Skeletal muscle tissue (tissue), 3 donors: ENCODE measurements at regions not wholly inside any gene's neighbourhood (a gene's known extent, or its start where the extent isn't known, plus 50 kb on each side); places are given as distances from the start of the nearest gene placed in this dataset.
"Not testable (repeated sequence)": the region's sequence is repeated elsewhere in the genome, so short reads cannot be mapped to it uniquely, and the experiment has no call there.

ENCODE experiments used
- H3K27ac ChIP-seq: one replicate; pipeline ENCODE4 v1.7.0; 2013; ENCODE audit warnings: mild to moderate bottlenecking, low read depth, low read length, inconsistent platforms
- H3K27me3 ChIP-seq, 3 donors: one replicate each; pipeline ENCODE4 v1.7.0; 2013; ENCODE audit warnings: low read length in 3 of 3; ENCODE audit not compliant: control insufficient read depth in 3 of 3, insufficient read depth in 3 of 3
- H3K36me3 ChIP-seq, 3 donors: one replicate each; pipeline ENCODE4 v1.7.0; 2013; ENCODE audit warnings: low read length in 3 of 3; ENCODE audit not compliant: control insufficient read depth in 3 of 3, insufficient read depth in 3 of 3
- H3K4me1 ChIP-seq, 3 donors: one replicate each; pipeline ENCODE4 v1.7.0; 2013; ENCODE audit warnings: low read length in 3 of 3, mild to moderate bottlenecking in 3 of 3; ENCODE audit not compliant: control insufficient read depth in 3 of 3, insufficient read depth in 3 of 3
- H3K4me3 ChIP-seq, 3 donors: one replicate each; pipeline ENCODE4 v1.7.0; 2013; ENCODE audit warnings: low read length in 3 of 3
- H3K9ac ChIP-seq, 3 donors: one replicate each; pipeline ENCODE4 v1.7.0; 2013; ENCODE audit warnings: low read length in 3 of 3, mild to moderate bottlenecking in 3 of 3, moderate library complexity in 2 of 3, low read depth in 1 of 3
- H3K9me3 ChIP-seq, 3 donors: one replicate each; pipeline ENCODE4 v1.7.0; 2013; ENCODE audit warnings: low read length in 3 of 3; ENCODE audit not compliant: control insufficient read depth in 3 of 3
- donor health status: Osteomylitis.

DNA sequence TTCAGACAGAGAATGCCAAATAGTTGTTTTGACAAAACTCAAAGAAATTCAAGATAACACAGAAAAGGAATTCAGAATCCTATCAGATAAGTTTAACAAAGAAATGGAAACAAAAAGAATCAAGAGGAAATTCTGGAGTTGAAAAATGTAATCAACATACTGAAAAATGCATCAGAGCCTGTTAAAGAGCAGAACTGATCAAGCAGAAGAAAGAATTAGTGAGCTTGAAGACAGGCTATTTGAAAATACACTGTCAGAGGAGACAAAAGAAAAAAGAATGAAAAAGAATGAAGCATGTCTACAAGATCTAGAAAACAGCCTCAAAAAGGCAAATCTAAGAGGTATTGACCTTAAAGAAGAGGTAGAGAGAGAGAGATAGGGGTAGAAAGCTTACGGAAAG lies 77.7 kb upstream of the MAGI3 start:
- H3K4me3 ChIP-seq, H3K36me3 ChIP-seq, H3K9ac ChIP-seq, H3K9me3 ChIP-seq, H3K27ac ChIP-seq, H3K27me3 ChIP-seq, H3K4me1 ChIP-seq: not testable (repeated sequence)

DNA sequence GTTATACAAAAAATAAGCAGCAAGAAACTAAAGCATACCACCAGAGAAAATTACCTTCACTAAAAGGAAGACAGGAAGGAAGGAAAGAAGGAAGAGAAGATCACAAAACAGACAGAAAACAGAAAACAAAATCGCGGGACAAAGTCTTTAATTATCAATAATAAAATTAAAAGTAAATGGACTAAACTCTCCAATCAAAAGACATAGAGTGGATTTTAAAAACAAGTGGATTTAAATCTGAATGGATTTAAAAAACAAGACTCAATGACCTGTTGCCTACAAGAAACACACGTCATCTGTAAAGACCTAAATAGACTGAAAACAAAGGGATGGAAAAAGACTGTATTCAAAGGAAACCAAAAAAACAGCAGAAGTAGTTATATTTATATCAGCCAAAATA lies 75.7 kb upstream of the MAGI3 start:
- Histone ChIP-seq H3K4me1 (no peaks in the 10 kb centered on the region), H3K36me3 (no peaks in the 10 kb centered on the region), H3K27ac (no peak overlapping the region), H3K9me3 (peaks cover 0 to 5% (median 0%) of the 10 kb centered on the region in 3 donors), H3K4me3 (no peak overlapping the region), H3K27me3 (no peaks in the 10 kb centered on the region), H3K9ac (no peak overlapping the region)

DNA sequence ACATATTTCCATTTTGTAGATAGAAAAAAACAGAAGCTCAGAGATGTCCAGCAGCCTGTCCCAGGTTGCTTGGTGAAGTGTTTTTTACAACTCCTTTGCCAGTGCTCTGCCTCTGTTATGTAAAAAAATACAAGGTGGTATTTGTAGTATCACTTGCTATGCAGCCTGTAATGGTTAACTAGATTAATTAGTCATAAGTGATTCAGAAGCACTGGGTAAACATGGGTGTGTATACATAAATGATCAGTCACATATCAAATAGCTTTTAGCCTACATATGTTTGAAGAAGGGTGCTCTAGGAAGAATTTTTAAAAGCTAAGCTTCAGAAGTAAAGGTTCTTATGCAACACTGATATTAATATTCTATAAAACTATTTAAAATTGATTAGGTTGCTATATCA lies 70.0 kb upstream of the MAGI3 start:
- H3K27ac ChIP-seq = no peak overlapping the region
- no peaks in the 10 kb centered on the region for H3K9me3 ChIP-seq
- H3K4me3 ChIP-seq = no peak overlapping the region
- H3K36me3 ChIP-seq = no peaks in the 10 kb centered on the region
- H3K9ac ChIP-seq = no peak overlapping the region
- no peaks in the 10 kb centered on the region for H3K4me1 ChIP-seq
- H3K27me3 ChIP-seq = no peaks in the 10 kb centered on the region

DNA sequence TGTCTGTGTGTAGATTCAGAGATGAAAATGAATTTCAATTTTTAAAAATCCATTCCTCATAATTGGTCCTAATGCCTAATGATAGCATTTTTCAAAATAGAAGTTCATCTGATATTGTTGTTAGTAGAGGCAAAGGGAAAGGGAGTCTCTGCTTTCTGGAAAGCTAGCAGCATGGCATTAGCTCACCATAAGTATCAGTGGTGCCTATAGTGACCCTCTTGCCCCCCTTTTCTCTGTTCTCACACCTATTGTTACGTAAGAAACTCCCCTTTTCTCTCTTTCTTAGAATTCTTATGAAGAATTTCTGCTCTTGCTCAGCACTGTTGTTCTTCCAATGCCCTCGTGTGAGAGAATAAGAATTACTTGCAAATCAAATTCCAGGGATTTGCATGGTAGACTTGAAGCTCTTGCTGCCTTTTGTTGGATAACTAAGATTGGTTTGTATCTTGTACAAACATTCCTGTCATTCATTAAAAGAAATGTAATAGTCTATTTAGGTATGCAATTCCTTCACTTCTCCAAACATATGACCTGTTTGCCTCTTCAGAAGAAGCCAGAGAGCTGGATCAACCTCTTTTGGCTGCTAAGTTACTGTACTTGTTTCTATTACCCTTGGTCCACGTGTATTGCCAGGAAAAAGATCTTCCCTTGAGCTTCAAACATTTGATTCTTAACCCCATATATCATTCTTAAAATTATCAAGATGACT lies 69.2 kb upstream of the MAGI3 start:
- no peak overlapping the region for H3K4me3 ChIP-seq
- H3K9ac ChIP-seq = no peak overlapping the region
- H3K27me3 ChIP-seq = no peaks in the 10 kb centered on the region
- H3K9me3 ChIP-seq = no peaks in the 10 kb centered on the region
- H3K36me3 ChIP-seq = no peaks in the 10 kb centered on the region
- H3K27ac ChIP-seq = no peak overlapping the region
- H3K4me1 ChIP-seq = no peaks in the 10 kb centered on the region

DNA sequence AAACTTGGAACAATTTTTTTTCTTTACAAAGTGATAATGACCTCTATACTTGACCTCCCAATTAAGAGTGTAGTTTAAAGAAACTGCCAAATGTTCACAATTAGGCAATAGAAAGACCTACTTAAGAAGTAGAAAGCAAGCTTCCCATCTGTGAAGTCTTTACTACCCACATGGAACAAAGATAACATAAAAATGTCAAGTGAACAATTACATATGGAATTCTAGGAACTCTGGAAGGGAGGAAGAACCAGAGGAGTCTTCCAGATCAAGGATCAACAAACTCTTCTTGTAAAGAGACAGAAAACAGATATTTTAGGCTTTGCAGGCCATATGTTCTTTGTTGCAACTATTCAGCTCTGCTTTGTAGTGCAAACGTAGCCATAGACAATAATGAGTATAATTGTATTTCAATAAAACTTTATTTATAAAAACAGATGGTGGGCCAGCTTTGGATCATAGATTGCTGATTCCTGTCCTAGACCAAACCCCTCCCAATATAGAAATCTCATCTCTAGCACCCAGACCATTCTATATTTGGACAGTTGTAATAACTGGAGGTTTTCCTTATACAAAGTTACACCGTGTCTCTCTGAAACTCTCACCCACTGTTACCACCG lies 68.4 kb upstream of the MAGI3 start:
- H3K9me3 ChIP-seq = no peaks in the 10 kb centered on the region
- H3K4me1 ChIP-seq = no peaks in the 10 kb centered on the region
- no peak overlapping the region for H3K27ac ChIP-seq
- no peak overlapping the region for H3K9ac ChIP-seq
- no peak overlapping the region for H3K4me3 ChIP-seq
- H3K36me3 ChIP-seq = no peaks in the 10 kb centered on the region
- H3K27me3 ChIP-seq = no peaks in the 10 kb centered on the region

DNA sequence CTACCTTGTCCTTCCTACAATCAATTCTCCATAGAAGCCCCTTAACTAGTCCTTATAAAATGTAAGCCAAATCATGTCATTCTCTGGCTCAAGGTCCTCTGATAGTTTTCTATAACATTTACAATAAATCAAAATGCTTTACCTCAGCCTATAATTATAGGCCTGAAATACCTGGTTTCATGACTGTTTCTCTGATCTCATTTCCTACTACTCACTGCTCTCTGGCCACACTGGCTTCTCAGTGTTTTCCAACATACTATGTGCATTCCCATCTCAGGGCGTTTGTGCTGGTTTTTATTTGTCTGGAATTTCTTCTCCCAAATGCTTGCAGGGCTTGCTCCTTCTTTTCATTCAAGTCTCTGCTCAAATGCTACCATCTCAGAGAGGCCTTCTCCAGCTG lies 67.9 kb upstream of the MAGI3 start:
- Histone ChIP-seq H3K27ac (no peak overlapping the region), H3K36me3 (no peaks in the 10 kb centered on the region), H3K27me3 (no peaks in the 10 kb centered on the region), H3K4me1 (no peaks in the 10 kb centered on the region), H3K9ac (no peak overlapping the region), H3K4me3 (no peak overlapping the region), H3K9me3 (no peaks in the 10 kb centered on the region)

DNA sequence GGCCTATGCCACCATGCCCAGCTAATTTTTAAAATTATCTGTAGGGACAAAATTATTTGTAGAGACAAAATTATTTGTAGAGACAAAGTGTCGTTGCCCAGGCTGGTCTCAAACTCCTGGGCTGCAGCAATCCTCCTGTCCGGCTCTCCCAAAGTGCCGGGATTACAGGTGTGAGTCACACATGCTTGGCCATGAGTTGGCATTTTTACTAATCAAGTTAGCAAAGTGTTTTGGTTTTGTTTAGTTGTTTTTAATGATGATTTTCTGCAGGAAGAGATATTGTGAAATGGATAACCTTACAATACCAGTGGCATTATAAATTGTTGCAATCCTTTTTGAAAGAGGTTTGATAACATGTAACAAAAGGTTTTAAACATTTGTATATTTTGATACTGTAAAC lies 65.3 kb upstream of the MAGI3 start:
- Histone ChIP-seq H3K4me1 (no peaks in the 10 kb centered on the region), H3K9ac (no peak overlapping the region)

DNA sequence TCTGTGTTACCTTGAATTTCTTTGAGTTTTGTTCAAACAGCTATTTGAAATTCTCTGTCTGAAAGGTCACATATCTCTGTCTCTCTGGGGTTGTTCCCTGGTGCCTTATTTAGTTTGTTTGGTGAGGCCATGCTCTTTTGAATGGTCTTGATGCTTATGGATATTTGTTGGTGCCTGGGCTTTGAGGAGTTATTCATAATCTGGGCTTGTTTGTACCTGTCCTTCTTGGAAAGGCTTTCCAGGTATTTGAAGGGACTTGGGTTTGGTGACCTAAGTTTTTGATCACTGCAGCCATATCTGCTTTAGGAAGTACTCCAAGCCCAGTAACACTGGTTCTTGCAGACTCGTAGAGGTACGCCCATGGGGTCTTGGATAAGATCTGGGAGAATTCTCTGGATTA lies 63.3 kb upstream of the MAGI3 start:
- H3K4me1 ChIP-seq = no peaks in the 10 kb centered on the region
- no peak overlapping the region for H3K27ac ChIP-seq
- H3K9me3 ChIP-seq = no peaks in the 10 kb centered on the region

More for the DNA sequence above, 65.3 kb upstream of the MAGI3 start:
- no peak overlapping the region for H3K4me3 ChIP-seq
- H3K9me3 ChIP-seq = no peaks in the 10 kb centered on the region
- no peaks in the 10 kb centered on the region for H3K36me3 ChIP-seq
- no peak overlapping the region for H3K27ac ChIP-seq
- no peaks in the 10 kb centered on the region for H3K27me3 ChIP-seq

DNA sequence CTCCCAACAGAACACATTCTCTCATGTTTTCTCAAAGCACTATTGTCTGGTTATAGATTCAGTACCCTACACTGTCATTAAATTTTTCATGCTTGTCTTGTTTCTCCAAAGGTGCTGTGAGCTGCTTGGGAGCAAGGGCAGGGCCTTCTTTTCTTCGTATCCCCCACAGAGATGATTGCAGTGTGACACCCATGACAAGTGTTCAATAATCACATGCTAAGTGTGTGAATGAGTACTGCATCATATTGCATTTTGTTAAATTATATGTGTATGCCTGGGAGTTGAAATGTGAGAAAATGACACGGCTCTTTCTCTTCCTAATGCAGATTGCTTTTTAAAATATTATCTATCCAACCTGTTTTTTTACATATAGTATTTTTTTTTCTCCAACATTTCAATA lies 57.3 kb upstream of the MAGI3 start:
- Histone ChIP-seq H3K9me3 (no peaks in the 10 kb centered on the region), H3K4me3 (no peak overlapping the region), H3K27me3 (no peaks in the 10 kb centered on the region), H3K9ac (no peak overlapping the region), H3K36me3 (no peaks in the 10 kb centered on the region), H3K27ac (no peak overlapping the region), H3K4me1 (no peaks in the 10 kb centered on the region)

More for the DNA sequence above, 63.3 kb upstream of the MAGI3 start:
- Histone ChIP-seq H3K9ac (no peak overlapping the region), H3K36me3 (no peaks in the 10 kb centered on the region), H3K27me3 (no peaks in the 10 kb centered on the region), H3K4me3 (no peak overlapping the region)

DNA sequence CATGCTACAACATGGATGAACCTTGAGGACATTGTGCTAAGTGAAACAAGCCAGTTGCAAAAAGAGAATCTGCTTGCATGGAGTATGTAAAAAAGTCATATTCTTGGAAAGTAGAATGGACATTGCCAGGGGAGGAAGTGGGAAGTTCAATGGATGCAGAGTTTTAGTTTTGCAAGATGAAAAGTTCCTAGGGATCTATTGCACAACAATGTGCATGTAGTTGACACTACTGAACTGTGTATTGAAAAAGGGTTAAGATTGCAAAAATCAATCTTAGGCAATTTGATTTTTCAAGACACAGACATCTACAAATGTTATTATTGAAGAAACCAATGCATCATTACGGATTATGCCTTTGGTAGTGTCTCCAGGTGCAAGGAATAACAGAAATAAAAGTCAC lies 50.3 kb upstream of the MAGI3 start:
- H3K27ac ChIP-seq = no peak overlapping the region
- H3K9ac ChIP-seq = no peak overlapping the region
- H3K27me3 ChIP-seq = no peaks in the 10 kb centered on the region
- no peak overlapping the region for H3K4me3 ChIP-seq
- H3K4me1 ChIP-seq = no peaks in the 10 kb centered on the region
- H3K9me3 ChIP-seq = no peaks in the 10 kb centered on the region
- H3K36me3 ChIP-seq = no peaks in the 10 kb centered on the region
